ENCODE measurements at regions not wholly inside any gene's neighbourhood (a gene's known extent, or its start where the extent isn't known, plus 50 kb on each side); places are given as distances from the start of the nearest gene placed in this dataset.

DNA sequence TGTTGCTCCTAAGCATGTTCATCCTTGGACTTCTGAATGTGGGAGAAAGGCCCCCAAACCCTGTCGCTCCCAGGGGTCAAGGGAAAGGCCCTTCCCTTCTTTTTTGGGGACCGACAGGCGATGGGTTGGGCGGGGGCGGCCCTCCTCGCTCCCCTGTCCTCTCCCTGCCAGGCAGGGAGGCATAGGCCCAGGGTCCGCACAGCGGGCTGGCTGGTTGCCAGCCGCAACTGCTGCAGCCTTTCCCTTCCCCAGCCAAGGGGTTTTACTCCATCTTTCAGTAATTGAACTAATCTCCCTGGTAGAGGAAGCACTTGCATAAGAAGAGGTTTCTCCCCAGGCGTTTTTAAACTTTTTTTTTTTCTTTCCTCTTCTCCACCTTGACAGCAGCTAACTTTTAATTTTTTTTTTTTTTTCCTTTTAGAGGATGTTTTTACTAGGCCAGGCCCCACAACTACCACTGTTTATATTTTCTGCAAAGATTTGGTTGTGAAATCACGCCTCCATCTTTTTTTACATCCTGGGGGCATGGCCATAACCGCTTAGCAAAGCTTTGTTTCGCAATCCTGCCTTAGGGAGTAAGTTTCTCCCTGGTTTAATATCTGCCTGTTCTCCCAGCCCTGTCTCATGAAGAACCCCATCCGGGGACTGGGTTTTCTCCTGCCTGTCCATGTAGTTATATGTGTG, 216.9 kb upstream of the ZNF608 start:
- TF ChIP-seq, protein P1, sequence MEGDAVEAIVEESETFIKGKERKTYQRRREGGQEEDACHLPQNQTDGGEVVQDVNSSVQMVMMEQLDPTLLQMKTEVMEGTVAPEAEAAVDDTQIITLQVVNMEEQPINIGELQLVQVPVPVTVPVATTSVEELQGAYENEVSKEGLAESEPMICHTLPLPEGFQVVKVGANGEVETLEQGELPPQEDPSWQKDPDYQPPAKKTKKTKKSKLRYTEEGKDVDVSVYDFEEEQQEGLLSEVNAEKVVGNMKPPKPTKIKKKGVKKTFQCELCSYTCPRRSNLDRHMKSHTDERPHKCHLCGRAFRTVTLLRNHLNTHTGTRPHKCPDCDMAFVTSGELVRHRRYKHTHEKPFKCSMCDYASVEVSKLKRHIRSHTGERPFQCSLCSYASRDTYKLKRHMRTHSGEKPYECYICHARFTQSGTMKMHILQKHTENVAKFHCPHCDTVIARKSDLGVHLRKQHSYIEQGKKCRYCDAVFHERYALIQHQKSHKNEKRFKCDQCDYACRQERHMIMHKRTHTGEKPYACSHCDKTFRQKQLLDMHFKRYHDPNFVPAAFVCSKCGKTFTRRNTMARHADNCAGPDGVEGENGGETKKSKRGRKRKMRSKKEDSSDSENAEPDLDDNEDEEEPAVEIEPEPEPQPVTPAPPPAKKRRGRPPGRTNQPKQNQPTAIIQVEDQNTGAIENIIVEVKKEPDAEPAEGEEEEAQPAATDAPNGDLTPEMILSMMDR (IDR thresholded peaks at IDR 0.05; ENCODE audit: low read depth, low read length, missing input control) = no peak
- no peak for TF ChIP-seq RAD21 (IDR thresholded peaks at IDR 0.05)

Data from liver (tissue), 3 donors.